Activated naive CD4-positive, alpha-beta T cell treated with anti-CD3 and anti-CD28 coated beads, Interleukin-2, amount 50 U/mL, for 72 hours (primary cell): ENCODE measurements at regions not wholly inside any gene's neighbourhood (a gene's known extent, or its start where the extent isn't known, plus 50 kb on each side); places are given as distances from the start of the nearest gene placed in this dataset.

ENCODE experiments used
- ATAC-seq, 2 donors: fragments of 150-1000 bp; cut with Tn5 transposase; 2 replicates each; pipeline ENCODE4 v1.10.0; 2021; ENCODE audit warnings: mild to moderate bottlenecking in 2 of 2, moderate library complexity in 2 of 2
- DNase-seq, 2 donors: peaks; one replicate each; pipeline ENCODE4 v3.0.0; 2021 to 2022; ENCODE audit warnings: low spot score in 2 of 2
- H3K27ac Mint-ChIP-seq, 2 donors: one replicate each; pipeline ENCODE4 v1.8.0; 2022; ENCODE audit warnings: mild to moderate bottlenecking in 2 of 2, mixed read lengths in 2 of 2
- H3K36me3 Mint-ChIP-seq, 2 donors: one replicate each; pipeline ENCODE4 v1.8.0; 2022; ENCODE audit warnings: mixed read lengths in 2 of 2
- H3K9me3 Mint-ChIP-seq, 2 donors: one replicate each; pipeline ENCODE4 v1.8.0; 2022; ENCODE audit warnings: mixed read lengths in 2 of 2

DNA sequence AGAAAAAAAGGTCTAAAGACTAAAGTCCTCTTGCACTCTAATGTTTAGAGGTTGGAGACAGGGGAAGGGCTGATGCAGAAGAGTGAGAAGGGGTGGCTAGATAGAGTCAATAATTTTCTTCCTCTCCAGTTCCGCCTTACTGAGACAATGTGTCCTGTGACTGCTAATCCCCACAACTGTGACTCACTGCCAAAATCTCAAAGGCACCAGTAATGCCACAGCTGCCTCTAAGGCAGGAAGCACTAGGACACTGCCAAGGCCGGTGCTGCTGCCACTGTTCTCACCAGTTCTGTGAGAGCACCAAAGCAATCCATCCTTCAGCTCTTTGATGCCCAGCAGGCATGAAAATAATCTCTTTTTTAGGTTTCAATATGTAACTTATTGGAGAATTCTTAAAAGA lies 701.9 kb upstream of the MAP3K7 start:
- ATAC-seq: no peak
- Mint-ChIP-seq H3K36me3 (no peaks in the 10 kb centered on the region), H3K9me3 (peaks cover 3 to 6% of the 10 kb centered on the region in 2 donors), H3K27ac (no peak overlapping the region)
- no peak for DNase-seq

GRCh38 chr6:91281901-91282300 lies 695.0 kb upstream of the MAP3K7 start:
- DNase-seq (no peak), ATAC-seq (no peak)
- Mint-ChIP-seq H3K9me3 (peaks cover 6% of the 10 kb centered on the region in 2 donors), H3K27ac (no peak overlapping the region), H3K36me3 (no peaks in the 10 kb centered on the region)

GRCh38 chr6:91280494-91280830 lies 693.6 kb upstream of the MAP3K7 start:
- Mint-ChIP-seq H3K27ac (no peak overlapping the region), H3K9me3 (peaks cover 6% of the 10 kb centered on the region in 2 donors), H3K36me3 (no peaks in the 10 kb centered on the region)
- DNase-seq (no peak), ATAC-seq (no peak)

DNA sequence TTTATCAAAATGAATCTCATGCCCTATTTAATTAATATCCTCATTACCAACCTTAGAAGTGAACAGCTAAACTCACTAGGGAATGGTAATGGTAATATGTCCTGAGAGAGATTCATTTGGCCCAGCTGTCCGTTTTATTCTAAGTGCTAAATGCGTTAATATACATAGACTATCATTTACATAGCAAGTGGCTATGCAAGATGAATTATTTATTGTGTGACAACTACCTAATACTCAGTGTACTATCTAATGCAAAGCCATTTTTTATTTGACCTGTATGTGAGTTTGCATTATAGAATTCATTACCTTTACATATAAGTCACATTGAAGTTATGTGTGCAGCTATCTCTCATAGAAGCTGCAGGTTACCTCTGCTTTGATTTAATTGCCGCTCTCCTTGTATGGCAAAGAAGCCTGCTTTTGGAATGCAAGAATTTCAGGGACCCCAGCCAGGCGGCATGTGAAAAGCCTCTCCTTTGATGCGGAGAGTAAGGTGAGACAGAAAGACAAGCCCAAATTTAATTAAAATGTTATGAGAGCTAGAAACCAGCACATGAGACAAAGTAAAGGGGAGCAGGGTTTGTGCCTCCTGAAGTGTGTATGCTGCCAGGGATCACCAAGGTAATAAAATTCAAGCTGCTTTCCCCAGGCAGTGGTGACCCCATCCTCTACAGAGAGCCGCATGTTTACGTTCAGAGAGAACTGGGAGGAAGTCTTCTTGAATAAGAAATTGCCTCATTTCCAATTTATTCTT lies 693.0 kb upstream of the MAP3K7 start:
- ATAC-seq: no peak
- no peaks in the 10 kb centered on the region for H3K36me3 Mint-ChIP-seq
- H3K27ac Mint-ChIP-seq: no peak overlapping the region
- H3K9me3 Mint-ChIP-seq: peaks cover 6% of the 10 kb centered on the region in 2 donors
- no peak for DNase-seq

DNA sequence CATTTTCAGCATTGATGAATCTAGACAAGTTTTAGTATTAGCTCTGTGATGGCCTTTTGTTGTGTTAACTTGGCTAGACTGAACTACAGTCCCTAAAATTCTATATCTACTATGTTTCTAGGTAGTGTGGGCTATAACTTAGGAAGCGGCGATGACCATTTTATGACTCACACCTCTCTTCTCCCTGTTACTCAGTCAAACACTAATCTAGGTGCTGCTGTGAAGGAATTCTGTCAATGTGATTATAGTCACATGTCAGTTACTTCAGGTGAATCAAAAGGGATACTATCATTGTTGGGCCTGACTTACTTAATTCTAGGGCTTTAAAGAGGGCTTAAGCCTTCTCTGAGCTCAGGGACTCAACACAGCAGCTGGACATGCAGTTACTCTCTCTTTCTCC lies 691.5 kb upstream of the MAP3K7 start:
- DNase-seq: no peak
- Mint-ChIP-seq H3K9me3 (peaks cover 3 to 6% of the 10 kb centered on the region in 2 donors), H3K27ac (no peak overlapping the region), H3K36me3 (no peaks in the 10 kb centered on the region)
- no peak for ATAC-seq

- no peak for DNase-seq
- no peaks in the 10 kb centered on the region for H3K36me3 Mint-ChIP-seq
These were observed 689.4 kb upstream of the MAP3K7 start for GRCh38 chr6:91276315-91276714.

DNA sequence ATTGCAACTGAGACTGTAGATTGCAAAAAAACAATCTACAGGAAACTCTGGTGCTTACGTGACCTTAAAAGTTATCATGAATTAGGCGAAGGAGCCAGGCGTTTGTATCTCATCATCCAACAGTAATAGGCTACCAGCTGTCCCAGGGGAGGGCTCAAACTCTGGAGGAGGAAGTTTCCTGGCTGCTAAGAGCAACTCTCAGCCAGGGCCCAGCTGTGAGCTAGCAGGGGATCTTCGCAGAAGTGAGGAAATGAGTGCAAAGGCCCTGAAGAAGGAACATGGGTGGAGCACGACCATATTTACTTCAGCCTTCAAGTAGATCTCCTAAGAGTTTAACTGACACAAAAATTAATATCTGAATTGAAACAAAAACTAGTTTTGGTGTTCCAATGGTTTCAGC lies 686.9 kb upstream of the MAP3K7 start:
- no peak overlapping the region for H3K27ac Mint-ChIP-seq

More at GRCh38 chr6:91276315-91276714, 689.4 kb upstream of the MAP3K7 start:
- Mint-ChIP-seq H3K9me3 (peaks cover 3 to 6% of the 10 kb centered on the region in 2 donors), H3K27ac (no peak overlapping the region)
- no peak for ATAC-seq

DNA sequence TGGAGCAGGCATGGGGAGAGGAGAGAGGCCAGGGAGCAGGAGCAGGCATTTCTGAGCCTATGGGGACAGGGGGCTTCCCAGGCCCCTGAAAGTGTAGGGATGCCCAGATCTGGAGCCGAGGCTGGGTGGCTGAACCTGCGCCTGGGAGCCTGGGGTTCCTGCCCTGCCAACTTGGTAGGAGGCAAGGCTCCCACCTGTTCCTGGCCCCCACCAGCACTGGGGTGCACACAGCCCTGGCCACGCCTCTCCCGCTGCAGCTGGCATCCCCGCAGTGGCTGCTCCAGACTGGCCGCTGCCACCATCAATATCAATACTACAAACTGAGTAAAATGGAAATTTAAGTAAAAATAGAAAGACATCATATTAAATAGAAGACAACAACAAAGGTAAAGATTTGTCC lies 684.9 kb upstream of the MAP3K7 start:
- Mint-ChIP-seq H3K36me3 (no peaks in the 10 kb centered on the region), H3K27ac (no peak overlapping the region), H3K9me3 (peaks cover 4 to 6% of the 10 kb centered on the region in 2 donors)
- DNase-seq (no peak), ATAC-seq (no peak)

More for the DNA sequence above, 686.9 kb upstream of the MAP3K7 start:
- peaks cover 6 to 9% of the 10 kb centered on the region in 2 donors for H3K9me3 Mint-ChIP-seq
- ATAC-seq (no peak), DNase-seq (no peak)
- no peaks in the 10 kb centered on the region for H3K36me3 Mint-ChIP-seq

GRCh38 chr6:91268941-91269340 lies 682.1 kb upstream of the MAP3K7 start:
- no peak for ATAC-seq
- no peak overlapping the region for H3K27ac Mint-ChIP-seq
- H3K36me3 Mint-ChIP-seq: no peaks in the 10 kb centered on the region
- peaks cover 4 to 6% of the 10 kb centered on the region in 2 donors for H3K9me3 Mint-ChIP-seq
- no peak for DNase-seq

DNA sequence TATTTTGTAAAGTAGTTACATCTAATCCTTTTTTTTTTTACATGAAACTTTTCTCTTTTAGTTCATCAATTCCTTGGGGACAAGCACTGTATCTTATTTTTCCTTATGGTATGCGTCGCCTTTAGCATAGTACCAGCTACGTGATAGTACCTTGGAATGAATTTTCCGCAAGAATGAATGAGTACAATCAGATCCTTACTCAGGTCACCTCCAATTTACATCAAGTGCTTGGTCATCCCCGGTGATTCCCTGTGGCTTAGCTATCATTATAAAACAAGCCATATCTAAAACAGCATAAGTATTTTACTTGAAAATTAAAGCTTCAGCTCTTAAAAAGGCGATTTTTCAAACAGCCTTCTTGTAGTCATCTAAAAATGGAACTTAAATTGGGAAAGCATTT lies 680.4 kb upstream of the MAP3K7 start:
- no peak overlapping the region for H3K27ac Mint-ChIP-seq
- ATAC-seq (no peak), DNase-seq (no peak)
- no peaks in the 10 kb centered on the region for H3K36me3 Mint-ChIP-seq
- H3K9me3 Mint-ChIP-seq: peaks cover 4 to 6% of the 10 kb centered on the region in 2 donors

DNA sequence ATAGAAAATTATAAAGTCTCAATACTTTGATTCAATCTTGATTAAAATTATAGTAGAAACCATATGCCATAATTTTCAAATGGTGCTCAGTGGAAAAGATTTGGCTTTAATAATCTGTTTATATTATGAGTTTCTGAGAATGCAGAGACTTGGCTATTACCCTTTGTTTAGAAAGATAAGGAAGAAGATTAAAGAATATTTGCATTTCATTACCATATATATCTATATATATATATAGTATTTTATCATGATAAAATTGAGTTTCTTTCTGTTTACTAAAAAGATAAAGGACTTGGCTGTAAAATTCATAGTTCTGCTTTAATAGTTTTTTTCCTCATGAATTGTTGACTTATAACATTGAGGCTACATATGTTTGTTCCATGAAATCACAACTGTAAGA lies 679.3 kb upstream of the MAP3K7 start:
- DNase-seq: no peak
- no peak overlapping the region for H3K27ac Mint-ChIP-seq
- no peak for ATAC-seq
- H3K9me3 Mint-ChIP-seq: peaks cover 4 to 6% of the 10 kb centered on the region in 2 donors
- no peaks in the 10 kb centered on the region for H3K36me3 Mint-ChIP-seq

DNA sequence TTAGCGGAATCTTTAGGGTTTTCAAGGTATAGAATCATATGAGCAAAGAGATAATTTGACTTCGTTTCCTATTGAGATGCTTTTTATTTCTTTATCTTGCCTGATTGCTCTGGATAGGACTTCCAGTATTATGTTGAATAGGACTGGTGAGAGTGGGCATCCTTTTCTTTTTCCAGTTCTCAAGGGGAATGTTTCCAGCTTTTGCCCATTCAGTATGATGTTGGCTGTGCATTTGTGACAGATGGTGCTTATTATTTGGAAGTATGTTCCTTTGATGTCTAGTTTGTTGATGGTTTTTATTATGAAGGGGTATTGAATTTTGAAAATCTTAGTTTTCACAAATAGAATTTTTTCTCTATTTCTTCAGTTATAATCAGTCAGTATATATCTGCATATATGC lies 656.6 kb upstream of the MAP3K7 start:
- no peak for ATAC-seq
- H3K36me3 Mint-ChIP-seq: no peaks in the 10 kb centered on the region
- DNase-seq: no peak
- H3K27ac Mint-ChIP-seq: no peak overlapping the region
- H3K9me3 Mint-ChIP-seq: peaks cover 0 to 6% of the 10 kb centered on the region in 2 donors

DNA sequence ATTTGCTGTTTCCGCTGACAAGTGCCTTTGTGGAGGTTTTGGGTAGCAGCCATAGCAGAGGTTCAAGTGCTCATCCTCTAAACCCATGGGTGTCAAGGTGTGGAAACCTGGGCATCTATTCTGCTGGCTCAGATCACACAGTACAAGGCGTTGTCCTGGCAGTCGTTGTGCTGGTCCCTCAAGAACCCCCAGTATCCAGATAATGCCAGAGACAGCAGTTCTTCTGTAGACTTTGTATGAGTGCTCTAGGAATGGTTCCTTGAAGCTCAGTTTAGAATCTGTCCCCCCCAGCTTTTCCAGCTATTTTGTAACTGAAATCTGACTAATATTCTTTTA lies 655.7 kb upstream of the MAP3K7 start:
- no peaks in the 10 kb centered on the region for H3K36me3 Mint-ChIP-seq
- ATAC-seq: no peak
- peaks cover 0 to 4% of the 10 kb centered on the region in 2 donors for H3K9me3 Mint-ChIP-seq
- DNase-seq: no peak
- no peak overlapping the region for H3K27ac Mint-ChIP-seq

GRCh38 chr6:91241946-91242613 lies 655.2 kb upstream of the MAP3K7 start:
- Mint-ChIP-seq H3K9me3 (no peaks in the 10 kb centered on the region), H3K27ac (no peak overlapping the region), H3K36me3 (no peaks in the 10 kb centered on the region)
- ATAC-seq (no peak), DNase-seq (no peak)

GRCh38 chr6:91240878-91241603 lies 654.2 kb upstream of the MAP3K7 start:
- H3K9me3 Mint-ChIP-seq: no peaks in the 10 kb centered on the region
- DNase-seq (no peak), ATAC-seq (no peak)
- H3K27ac Mint-ChIP-seq: no peak overlapping the region
- no peaks in the 10 kb centered on the region for H3K36me3 Mint-ChIP-seq

DNA sequence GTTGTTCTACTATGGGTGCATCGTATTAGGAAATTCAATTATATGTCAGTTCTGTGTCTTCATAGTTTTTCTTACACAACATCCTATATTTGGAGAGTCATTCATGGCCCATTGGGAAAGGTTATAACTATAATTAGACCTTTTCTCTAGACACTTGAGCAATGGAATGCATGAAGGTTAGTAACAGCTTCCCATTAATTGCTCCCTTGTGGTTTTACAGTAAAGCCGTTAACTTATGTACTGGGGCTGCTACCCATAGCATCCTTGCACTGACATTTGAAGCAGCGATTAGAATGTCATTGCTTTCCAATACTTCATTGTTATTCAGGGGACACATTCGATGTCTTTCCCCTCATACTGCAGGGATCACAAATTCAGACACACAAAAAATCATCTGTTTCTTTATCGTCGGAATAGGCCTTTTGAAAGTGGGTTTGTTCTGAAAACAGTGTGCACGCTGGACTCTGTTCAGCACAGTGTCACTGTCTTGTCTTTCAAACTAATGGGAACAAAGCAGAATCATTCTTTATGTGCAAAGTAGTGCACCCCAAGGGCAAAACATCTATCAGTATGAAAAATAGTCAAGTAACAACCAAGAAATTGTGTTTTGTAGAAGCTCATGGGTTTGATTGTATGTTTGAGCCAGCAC lies 634.3 kb upstream of the MAP3K7 start:
- Mint-ChIP-seq H3K27ac (no peak overlapping the region), H3K36me3 (no peaks in the 10 kb centered on the region), H3K9me3 (no peaks in the 10 kb centered on the region)
- DNase-seq (no peak), ATAC-seq (no peak)

DNA sequence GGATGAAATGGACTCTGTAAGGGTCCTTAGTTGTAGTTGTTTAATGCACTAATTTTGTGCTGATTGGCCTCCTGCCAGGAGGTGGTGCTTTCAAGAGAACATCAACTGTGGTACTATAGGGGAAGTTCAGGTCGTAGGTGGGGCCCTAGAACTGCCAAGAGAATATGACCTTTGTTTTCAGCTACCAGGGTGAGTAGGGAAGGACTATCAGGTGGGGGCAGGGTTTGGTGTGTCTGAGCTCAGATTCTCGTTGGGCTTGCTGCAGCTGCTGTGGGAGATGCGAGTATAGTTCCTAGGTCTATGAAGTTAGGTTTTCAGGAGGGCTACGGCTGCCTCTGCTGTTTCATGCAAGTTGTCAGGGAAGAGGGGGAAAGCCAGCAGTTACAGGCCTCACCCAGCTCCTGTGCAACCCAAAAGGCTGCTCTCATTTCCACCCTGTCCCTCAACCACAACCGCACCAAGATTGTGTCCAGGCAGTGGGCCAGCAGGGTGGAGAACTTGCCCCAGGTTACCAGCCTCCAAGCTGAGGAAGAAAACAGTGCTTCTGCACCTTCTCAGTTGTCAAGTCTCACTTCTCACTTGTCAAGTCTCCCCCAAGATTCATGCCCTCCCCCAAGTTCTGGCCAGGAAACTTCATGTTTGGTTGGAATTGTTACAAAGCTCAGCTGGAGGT lies 626.5 kb upstream of the MAP3K7 start:
- ATAC-seq (no peak), DNase-seq (no peak)
- H3K27ac Mint-ChIP-seq: no peak overlapping the region
- no peaks in the 10 kb centered on the region for H3K36me3 Mint-ChIP-seq
- H3K9me3 Mint-ChIP-seq: peaks cover 16 to 20% of the 10 kb centered on the region in 2 donors
